CD14-positive monocyte (primary cell): ENCODE measurements at regions not wholly inside any gene's neighbourhood (a gene's known extent, or its start where the extent isn't known, plus 50 kb on each side); places are given as distances from the start of the nearest gene placed in this dataset.

Experiments used
- DNase-seq, 3 donors: peaks; one replicate each; pipeline ENCODE4 v3.0.0-alpha.2; 2011 to 2022
- H2AFZ ChIP-seq: 2 replicates; pipeline ENCODE4 v1.6.0; 2012; ENCODE audit warnings: mild to moderate bottlenecking, low read depth, low read length, inconsistent platforms; ENCODE audit not compliant: insufficient read depth, poor library complexity, severe bottlenecking
- H3K27ac ChIP-seq, 2 donors: 1 replicate in 1 of 2; 2 replicates in 1 of 2; pipeline ENCODE4 v1.5.1; 2012 to 2013; ENCODE audit warnings: low read length in 2 of 2, control low read depth in 1 of 2, inconsistent platforms in 1 of 2, low read depth in 1 of 2, mild to moderate bottlenecking in 1 of 2
- H3K27me3 ChIP-seq, 2 donors: one replicate each; pipeline versions ENCODE4 v1.6.0 to v1.6.1; 2011 to 2013; ENCODE audit warnings: low read length in 2 of 2; ENCODE audit not compliant: control insufficient read depth in 2 of 2, insufficient read depth in 2 of 2
- H3K36me3 ChIP-seq, 2 donors: replicated peaks in 1 of 2; 1 replicate in 1 of 2; 2 replicates in 1 of 2; pipeline versions ENCODE4 v1.5.1 to v1.6.1; 2012 to 2013; ENCODE audit warnings: low read length in 2 of 2, control low read depth in 1 of 2, inconsistent platforms in 1 of 2, mild to moderate bottlenecking in 1 of 2; ENCODE audit not compliant: insufficient read depth in 2 of 2, control insufficient read depth in 1 of 2
- H3K4me1 ChIP-seq, 2 donors: 1 replicate in 1 of 2; 2 replicates in 1 of 2; pipeline versions ENCODE4 v1.5.1 to v1.6.1; 2012 to 2013; ENCODE audit warnings: low read length in 2 of 2, control low read depth in 1 of 2, inconsistent platforms in 1 of 2, mild to moderate bottlenecking in 1 of 2, moderate library complexity in 1 of 2; ENCODE audit not compliant: insufficient read depth in 2 of 2, control insufficient read depth in 1 of 2
- H3K4me2 ChIP-seq: replicated peaks from 2 replicates; pipeline ENCODE3; 2012; ENCODE audit warnings: low read length, moderate library complexity, mild to moderate bottlenecking; ENCODE audit not compliant: poor library complexity, severe bottlenecking; ENCODE audit errors: extremely low read depth
- H3K4me3 ChIP-seq, 3 experiments: fragments of 200-600 bp in 1 of 3; sonication (generic) in 1 of 3; replicated peaks in 1 of 3; 1 replicate in 2 of 3; 2 replicates in 1 of 3; pipeline ENCODE4 v1.5.1; 2011 to 2013; ENCODE audit warnings: low read length in 3 of 3, mild to moderate bottlenecking in 3 of 3, control low read depth in 2 of 3, low read depth in 2 of 3, inconsistent platforms in 1 of 3, moderate library complexity in 1 of 3
- H3K79me2 ChIP-seq: 2 replicates; pipeline ENCODE4 v1.6.0; 2012; ENCODE audit warnings: mild to moderate bottlenecking, control low read depth, inconsistent platforms, low read length, moderate library complexity; ENCODE audit not compliant: insufficient read depth
- H3K9ac ChIP-seq: 2 replicates; pipeline ENCODE4 v1.6.0; 2017; ENCODE audit warnings: low read length, mild to moderate bottlenecking; ENCODE audit not compliant: insufficient read depth, poor library complexity, severe bottlenecking
- H3K9me3 ChIP-seq, 2 donors: replicated peaks in 1 of 2; 1 replicate in 1 of 2; 2 replicates in 1 of 2; pipeline versions ENCODE4 v1.5.1 to v1.6.1; 2012 to 2013; ENCODE audit warnings: low read length in 2 of 2, control low read depth in 1 of 2; ENCODE audit not compliant: control insufficient read depth in 1 of 2, insufficient read depth in 1 of 2
- H4K20me1 ChIP-seq: 2 replicates; pipeline ENCODE4 v1.6.0; 2012; ENCODE audit warnings: mild to moderate bottlenecking, low read length, control low read depth, moderate library complexity; ENCODE audit not compliant: insufficient read depth
- H3K27ac Mint-ChIP-seq, 7 donors: one replicate each; pipeline ENCODE4 v1.8.0; 2020; ENCODE audit warnings: mild to moderate bottlenecking in 7 of 7, mixed read lengths in 7 of 7, moderate library complexity in 6 of 7, inconsistent platforms in 2 of 7
- H3K27me3 Mint-ChIP-seq, 3 donors: one replicate each; pipeline ENCODE4 v1.8.0; 2021 to 2022; ENCODE audit warnings: low read depth in 3 of 3, mild to moderate bottlenecking in 3 of 3, mixed read lengths in 3 of 3, moderate library complexity in 3 of 3, inconsistent platforms in 1 of 3
- H3K36me3 Mint-ChIP-seq, 2 donors: one replicate each; pipeline ENCODE4 v1.8.0; 2020; ENCODE audit warnings: mixed read lengths in 2 of 2, inconsistent platforms in 1 of 2, mild to moderate bottlenecking in 1 of 2
- H3K4me1 Mint-ChIP-seq: one replicate; pipeline ENCODE4 v1.8.0; 2020; ENCODE audit warnings: mild to moderate bottlenecking, mixed read lengths
- H3K4me3 Mint-ChIP-seq, 2 donors: one replicate each; pipeline ENCODE4 v1.8.0; 2020; ENCODE audit warnings: mild to moderate bottlenecking in 2 of 2, mixed read lengths in 2 of 2, moderate library complexity in 1 of 2
- H3K9me3 Mint-ChIP-seq, 7 donors: one replicate each; pipeline ENCODE4 v1.8.0; 2020 to 2022; ENCODE audit warnings: mixed read lengths in 7 of 7, mild to moderate bottlenecking in 6 of 7, moderate library complexity in 6 of 7, inconsistent platforms in 2 of 7
- CTCF ChIP-seq: fragments of 200-600 bp; IDR thresholded peaks from one replicate; pipeline ENCODE4 v1.8.0; 2022; ENCODE audit warnings: antibody characterized with exemption, mild to moderate bottlenecking
- WGBS: methylation state at CpG from one replicate; pipeline ENCODE4 v1.1.5; 2013; ENCODE audit warnings: missing lambda C conversion rate; ENCODE audit not compliant: insufficient coverage; 5-methylcytosine and 5-hydroxymethylcytosine counted together
- intact Hi-C, 2 donors: fragments of 100-400 bp; cut with micrococcal nuclease; formaldehyde crosslinking; loops; one replicate each; pipeline versions ENCODE4 v1.15.0 to v1.15.1; 2023

- Mint-ChIP-seq H3K36me3 (no peaks in the 10 kb centered on the region), H3K27me3 (peaks cover 0 to 4% (median 2%) of the 10 kb centered on the region in 3 donors), H3K4me3 (no peak overlapping the region), H3K9me3 (peaks cover 0 to 2% (median 0%) of the 10 kb centered on the region in 7 donors), H3K4me1 (peaks cover 25% of the 10 kb centered on the region), H3K27ac (no peak overlapping the region)
- TF ChIP-seq CTCF = no peak
- DNase-seq = no peak
- Histone ChIP-seq H3K27ac (no peak overlapping the region), H3K4me2 (no peak overlapping the region), H3K36me3 (no peaks in the 10 kb centered on the region), H3K27me3 (no peaks in the 10 kb centered on the region), H3K9me3 (no peaks in the 10 kb centered on the region), H2AFZ (no peak overlapping the region), H3K79me2 (no peaks in the 10 kb centered on the region), H3K4me1 (peaks cover 15 to 16% of the 10 kb centered on the region in 2 donors), H3K4me3 (no peak overlapping the region), H4K20me1 (no peaks in the 10 kb centered on the region), H3K9ac (no peak overlapping the region)
- no CpG with 5 or more reads among the region's 1 CpG for WGBS
- intact Hi-C loops = no loop called here
These were observed 72.0 kb upstream of the DUSP10 start for GRCh38 chr1:221813887-221814286.

GRCh38 chr1:221812905-221813597, 71.2 kb upstream of the DUSP10 start:
- Histone ChIP-seq H3K4me2 (no peak overlapping the region), H3K9ac (no peak overlapping the region), H3K79me2 (no peaks in the 10 kb centered on the region), H3K9me3 (no peaks in the 10 kb centered on the region), H3K4me3 (no peak overlapping the region), H3K27ac (no peak overlapping the region), H4K20me1 (no peaks in the 10 kb centered on the region), H2AFZ (no peak overlapping the region), H3K4me1 (peaks cover 15 to 16% of the 10 kb centered on the region in 2 donors), H3K36me3 (no peaks in the 10 kb centered on the region), H3K27me3 (no peaks in the 10 kb centered on the region)
- no peak for TF ChIP-seq CTCF
- no peak for DNase-seq
- Mint-ChIP-seq H3K9me3 (peaks cover 0 to 2% (median 0%) of the 10 kb centered on the region in 7 donors), H3K36me3 (no peaks in the 10 kb centered on the region), H3K27ac (no peak overlapping the region), H3K4me1 (peaks cover 25% of the 10 kb centered on the region), H3K4me3 (no peak overlapping the region), H3K27me3 (peaks cover 0 to 4% (median 2%) of the 10 kb centered on the region in 3 donors)
- WGBS = 93% methylated on average over 6 of the region's 8 CpGs
- intact Hi-C loops = no loop called here
